Neural progenitor cell (in vitro differentiated cells): ENCODE measurements at regions not wholly inside any gene's neighbourhood (a gene's known extent, or its start where the extent isn't known, plus 50 kb on each side); places are given as distances from the start of the nearest gene placed in this dataset.

Experiments used
- DNase-seq: peaks from one replicate; pipeline ENCODE4 v3.0.0-alpha.2; 2016; ENCODE audit warnings: low spot score
- H2AFZ ChIP-seq: fragments of 200-600 bp; sonication (generic); replicated peaks from 2 replicates; pipeline ENCODE4 v1.6.1; 2016; ENCODE audit warnings: antibody characterized with exemption
- H3F3A ChIP-seq: fragments of 200-600 bp; sonication (generic); 2 replicates; pipeline ENCODE4 v1.6.1; 2016; ENCODE audit warnings: antibody characterized with exemption, low read depth
- H3K27ac ChIP-seq: fragments of 200-600 bp; sonication (generic); 2 replicates; pipeline ENCODE4 v1.5.1; 2016; ENCODE audit warnings: mild to moderate bottlenecking
- H3K27me3 ChIP-seq: fragments of 200-600 bp; sonication (generic); 2 replicates; pipeline ENCODE4 v1.6.1; 2016; ENCODE audit warnings: mild to moderate bottlenecking, moderate library complexity
- H3K36me3 ChIP-seq: fragments of 200-600 bp; sonication (generic); 2 replicates; pipeline ENCODE4 v1.5.1; 2016
- H3K4me1 ChIP-seq: fragments of 200-600 bp; sonication (generic); 2 replicates; pipeline ENCODE4 v1.6.1; 2016; ENCODE audit warnings: mixed run types
- H3K4me2 ChIP-seq: fragments of 200-600 bp; sonication (generic); 2 replicates; pipeline ENCODE4 v1.6.1; 2016
- H3K4me3 ChIP-seq: fragments of 200-600 bp; sonication (generic); 2 replicates; pipeline ENCODE4 v1.5.1; 2016
- H3K79me2 ChIP-seq: fragments of 200-600 bp; sonication (generic); 2 replicates; pipeline ENCODE4 v1.6.1; 2016; ENCODE audit warnings: low read depth
- H3K9ac ChIP-seq: fragments of 200-600 bp; sonication (generic); 2 replicates; pipeline ENCODE4 v1.6.1; 2016
- H3K9me3 ChIP-seq: fragments of 200-600 bp; sonication (generic); 2 replicates; pipeline ENCODE4 v1.5.1; 2016; ENCODE audit warnings: low read depth
- H4K20me1 ChIP-seq: fragments of 200-600 bp; sonication (generic); 2 replicates; pipeline ENCODE4 v1.6.1; 2016; ENCODE audit warnings: low read depth
- H3K27ac Mint-ChIP-seq: 3 replicates; pipeline ENCODE4 v1.8.0; 2021; ENCODE audit warnings: mixed read lengths
- H3K27me3 Mint-ChIP-seq: 2 replicates; pipeline ENCODE4 v1.8.0; 2022; ENCODE audit warnings: low read depth, mild to moderate bottlenecking, inconsistent platforms, moderate library complexity, mixed read lengths; ENCODE audit not compliant: insufficient read depth
- H3K36me3 Mint-ChIP-seq: 3 replicates; pipeline ENCODE4 v1.8.0; 2021; ENCODE audit warnings: mixed read lengths
- H3K4me1 Mint-ChIP-seq: 3 replicates; pipeline ENCODE4 v1.8.0; 2021; ENCODE audit warnings: mixed read lengths
- H3K4me3 Mint-ChIP-seq: 3 replicates; pipeline ENCODE4 v1.8.0; 2021; ENCODE audit warnings: mild to moderate bottlenecking, moderate library complexity, mixed read lengths
- H3K9me3 Mint-ChIP-seq: 3 replicates; pipeline ENCODE4 v1.8.0; 2020; ENCODE audit warnings: mixed read lengths
- EZH2 ChIP-seq: fragments of 200-600 bp; sonication (generic); IDR thresholded peaks from 2 replicates; pipeline ENCODE4 v1.6.1; 2017; ENCODE audit warnings: antibody characterized with exemption, mild to moderate bottlenecking, moderate library complexity
- EZH2phosphoT487 ChIP-seq: fragments of 200-600 bp; sonication (generic); IDR thresholded peaks from 2 replicates; pipeline ENCODE4 v1.6.1; 2017; ENCODE audit warnings: antibody characterized with exemption
- TF ChIP-seq, protein P1 (sequence below): fragments of 200-600 bp; sonication (generic); IDR thresholded peaks from 2 replicates; pipeline ENCODE4 v1.5.1; 2017; ENCODE audit warnings: antibody characterized with exemption, mild to moderate bottlenecking

GRCh38 chr2:235191486-235191885 lies 239.7 kb downstream of the SH3BP4 start:
- DNase-seq = no peak

GRCh38 chr2:235191978-235192377 lies 240.2 kb downstream of the SH3BP4 start:
- Histone ChIP-seq H4K20me1 (no peaks in the 10 kb centered on the region), H3K27ac (no peak overlapping the region), H3K27me3 (no peaks in the 10 kb centered on the region), H3F3A (no peaks in the 10 kb centered on the region), H3K79me2 (no peaks in the 10 kb centered on the region), H3K4me3 (no peak overlapping the region), H3K4me1 (no peaks in the 10 kb centered on the region), H3K9ac (no peak overlapping the region), H2AFZ (no peak overlapping the region), H3K9me3 (no peaks in the 10 kb centered on the region), H3K4me2 (no peak overlapping the region), H3K36me3 (no peaks in the 10 kb centered on the region)
- DNase-seq = no peak
- Mint-ChIP-seq H3K9me3 (peaks cover 10% of the 10 kb centered on the region), H3K36me3 (peaks cover 2% of the 10 kb centered on the region), H3K4me1 (peaks cover 26% of the 10 kb centered on the region), H3K27me3 (peaks cover 20% of the 10 kb centered on the region), H3K27ac (no peak overlapping the region), H3K4me3 (no peak overlapping the region)
- TF ChIP-seq EZH2 (no peak), EZH2phosphoT487 (no peak)
- TF ChIP-seq, protein P1, sequence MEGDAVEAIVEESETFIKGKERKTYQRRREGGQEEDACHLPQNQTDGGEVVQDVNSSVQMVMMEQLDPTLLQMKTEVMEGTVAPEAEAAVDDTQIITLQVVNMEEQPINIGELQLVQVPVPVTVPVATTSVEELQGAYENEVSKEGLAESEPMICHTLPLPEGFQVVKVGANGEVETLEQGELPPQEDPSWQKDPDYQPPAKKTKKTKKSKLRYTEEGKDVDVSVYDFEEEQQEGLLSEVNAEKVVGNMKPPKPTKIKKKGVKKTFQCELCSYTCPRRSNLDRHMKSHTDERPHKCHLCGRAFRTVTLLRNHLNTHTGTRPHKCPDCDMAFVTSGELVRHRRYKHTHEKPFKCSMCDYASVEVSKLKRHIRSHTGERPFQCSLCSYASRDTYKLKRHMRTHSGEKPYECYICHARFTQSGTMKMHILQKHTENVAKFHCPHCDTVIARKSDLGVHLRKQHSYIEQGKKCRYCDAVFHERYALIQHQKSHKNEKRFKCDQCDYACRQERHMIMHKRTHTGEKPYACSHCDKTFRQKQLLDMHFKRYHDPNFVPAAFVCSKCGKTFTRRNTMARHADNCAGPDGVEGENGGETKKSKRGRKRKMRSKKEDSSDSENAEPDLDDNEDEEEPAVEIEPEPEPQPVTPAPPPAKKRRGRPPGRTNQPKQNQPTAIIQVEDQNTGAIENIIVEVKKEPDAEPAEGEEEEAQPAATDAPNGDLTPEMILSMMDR = no peak

More at GRCh38 chr2:235191486-235191885, 239.7 kb downstream of the SH3BP4 start:
- Histone ChIP-seq H3K4me2 (no peak overlapping the region), H3K9ac (no peak overlapping the region), H4K20me1 (no peaks in the 10 kb centered on the region), H3K4me1 (no peaks in the 10 kb centered on the region), H2AFZ (no peak overlapping the region), H3F3A (no peaks in the 10 kb centered on the region), H3K36me3 (no peaks in the 10 kb centered on the region), H3K27me3 (no peaks in the 10 kb centered on the region), H3K27ac (no peak overlapping the region), H3K79me2 (no peaks in the 10 kb centered on the region), H3K9me3 (no peaks in the 10 kb centered on the region), H3K4me3 (no peak overlapping the region)
- Mint-ChIP-seq H3K27me3 (peaks cover 20% of the 10 kb centered on the region), H3K9me3 (peaks cover 15% of the 10 kb centered on the region), H3K4me1 (peaks cover 26% of the 10 kb centered on the region), H3K36me3 (peaks cover 2% of the 10 kb centered on the region), H3K27ac (peak overlapping the region; percentile 50), H3K4me3 (peak overlapping the region; percentile 8)
- TF ChIP-seq EZH2phosphoT487 (no peak), EZH2 (no peak)
- TF ChIP-seq, protein P1 = no peak

- no peak for DNase-seq
- Mint-ChIP-seq H3K36me3 (peaks cover 2% of the 10 kb centered on the region), H3K9me3 (peaks cover 3% of the 10 kb centered on the region), H3K4me3 (no peak overlapping the region), H3K27me3 (peaks cover 19% of the 10 kb centered on the region), H3K27ac (no peak overlapping the region), H3K4me1 (peaks cover 27% of the 10 kb centered on the region)
- H3K79me2 ChIP-seq = no peaks in the 10 kb centered on the region
- H3K27ac ChIP-seq = no peak overlapping the region
- no peaks in the 10 kb centered on the region for H3K36me3 ChIP-seq
- H3K9me3 ChIP-seq = no peaks in the 10 kb centered on the region
- no peak overlapping the region for H3K4me2 ChIP-seq
- TF ChIP-seq, protein P1 = no peak
- no peak for TF ChIP-seq EZH2
- no peak for TF ChIP-seq EZH2phosphoT487
- H3K9ac ChIP-seq = no peak overlapping the region
- no peak overlapping the region for H3K4me3 ChIP-seq
- no peaks in the 10 kb centered on the region for H3K27me3 ChIP-seq
- H2AFZ ChIP-seq = no peak overlapping the region
- no peaks in the 10 kb centered on the region for H3K4me1 ChIP-seq
- no peaks in the 10 kb centered on the region for H3F3A ChIP-seq
- H4K20me1 ChIP-seq = no peaks in the 10 kb centered on the region
These were observed 242.5 kb downstream of the SH3BP4 start for GRCh38 chr2:235194351-235194750.
